Nephron (organoid): ENCODE measurements at regions not wholly inside any gene's neighbourhood (a gene's known extent, or its start where the extent isn't known, plus 50 kb on each side); places are given as distances from the start of the nearest gene placed in this dataset.

ENCODE experiments used
- H3K27ac Mint-ChIP-seq, 3 experiments: 2 replicates each; pipeline ENCODE4 v1.8.0; 2020; ENCODE audit warnings: mixed read lengths in 3 of 3, mild to moderate bottlenecking in 2 of 3, moderate library complexity in 1 of 3
- H3K27me3 Mint-ChIP-seq: 2 replicates; pipeline ENCODE4 v1.8.0; 2021; ENCODE audit warnings: low read depth, mild to moderate bottlenecking, moderate library complexity, mixed read lengths
- H3K36me3 Mint-ChIP-seq: 2 replicates; pipeline ENCODE4 v1.8.0; 2020; ENCODE audit warnings: low read depth, mixed read lengths
- H3K4me1 Mint-ChIP-seq: 2 replicates; pipeline ENCODE4 v1.8.0; 2020; ENCODE audit warnings: mixed read lengths
- H3K4me3 Mint-ChIP-seq, 3 experiments: 2 replicates each; pipeline ENCODE4 v1.8.0; 2020; ENCODE audit warnings: mild to moderate bottlenecking in 3 of 3, mixed read lengths in 3 of 3, moderate library complexity in 2 of 3
- H3K9me3 Mint-ChIP-seq: 2 replicates; pipeline ENCODE4 v1.8.0; 2020; ENCODE audit warnings: mixed read lengths
- CTCF ChIP-seq, 3 experiments: fragments of 200-600 bp; sonication (generic); IDR thresholded peaks; one replicate each; pipeline ENCODE4 v1.5.0; 2021; ENCODE audit warnings: antibody characterized with exemption in 3 of 3; ENCODE audit not compliant: unreplicated experiment in 3 of 3

GRCh38 chr1:226491093-226491850 is 57.3 kb upstream of the STUM start:
- peaks cover 6% of the 10 kb centered on the region for H3K27me3 Mint-ChIP-seq
- no peak overlapping the region for H3K4me3 Mint-ChIP-seq
- no peak overlapping the region for H3K27ac Mint-ChIP-seq
- peaks cover 6% of the 10 kb centered on the region for H3K9me3 Mint-ChIP-seq
- no peaks in the 10 kb centered on the region for H3K36me3 Mint-ChIP-seq
- H3K4me1 Mint-ChIP-seq, result peaks cover 12% of the 10 kb centered on the region
- no peak for TF ChIP-seq CTCF (IDR thresholded peaks at IDR 0.05; ENCODE audit: unreplicated experiment in 3 of 3)

GRCh38 chr1:226492426-226493137 is 56.0 kb upstream of the STUM start:
- Mint-ChIP-seq H3K4me3 (no peak overlapping the region), H3K27me3 (peaks cover 6% of the 10 kb centered on the region), H3K9me3 (peaks cover 2% of the 10 kb centered on the region), H3K36me3 (no peaks in the 10 kb centered on the region), H3K4me1 (peaks cover 12% of the 10 kb centered on the region), H3K27ac (no peak overlapping the region)
- no peak for TF ChIP-seq CTCF (IDR thresholded peaks at IDR 0.05; ENCODE audit: unreplicated experiment in 3 of 3)

- TF ChIP-seq CTCF (IDR thresholded peaks at IDR 0.05; ENCODE audit: unreplicated experiment in 3 of 3), result no peak
- H3K27ac Mint-ChIP-seq, result peak overlapping the region in 2 of 3 experiments; percentile 9 to 20
- no peak overlapping the region for H3K4me3 Mint-ChIP-seq
- peaks cover 12% of the 10 kb centered on the region for H3K4me1 Mint-ChIP-seq
- H3K36me3 Mint-ChIP-seq, result no peaks in the 10 kb centered on the region
- H3K27me3 Mint-ChIP-seq, result peaks cover 13% of the 10 kb centered on the region
- H3K9me3 Mint-ChIP-seq, result peaks cover 5% of the 10 kb centered on the region
These were observed 54.4 kb upstream of the STUM start for GRCh38 chr1:226494092-226494609.

- no peak overlapping the region for H3K4me3 Mint-ChIP-seq
- peaks cover 7% of the 10 kb centered on the region for H3K27me3 Mint-ChIP-seq
- H3K4me1 Mint-ChIP-seq, result peaks cover 8% of the 10 kb centered on the region
- H3K27ac Mint-ChIP-seq, result no peak overlapping the region
- no peak for TF ChIP-seq CTCF (IDR thresholded peaks at IDR 0.05; ENCODE audit: unreplicated experiment in 3 of 3)
- H3K9me3 Mint-ChIP-seq, result peaks cover 11% of the 10 kb centered on the region
- H3K36me3 Mint-ChIP-seq, result no peaks in the 10 kb centered on the region
These were observed 52.8 kb upstream of the STUM start for GRCh38 chr1:226495716-226496115.

- Mint-ChIP-seq H3K4me1 (peaks cover 8% of the 10 kb centered on the region), H3K27me3 (peaks cover 7% of the 10 kb centered on the region), H3K36me3 (no peaks in the 10 kb centered on the region), H3K4me3 (no peak overlapping the region), H3K27ac (no peak overlapping the region), H3K9me3 (peaks cover 13% of the 10 kb centered on the region)
- no peak for TF ChIP-seq CTCF (IDR thresholded peaks at IDR 0.05; ENCODE audit: unreplicated experiment in 3 of 3)
These were observed 52.0 kb upstream of the STUM start for GRCh38 chr1:226496453-226497015.
